ENCODE measurements at regions not wholly inside any gene's neighbourhood (a gene's known extent, or its start where the extent isn't known, plus 50 kb on each side); places are given as distances from the start of the nearest gene placed in this dataset.

GRCh38 chr1:58893257-58893869, 109.5 kb upstream of the JUN start:
- peak; percentile 45 for DNase-seq

GRCh38 chr1:58895082-58895481, 111.2 kb upstream of the JUN start:
- no peak for DNase-seq

GRCh38 chr1:58895559-58896145, 111.8 kb upstream of the JUN start:
- no peak for DNase-seq

- DNase-seq = peak; percentile 72
Measured at GRCh38 chr1:58896246-58897183, 112.7 kb upstream of the JUN start.

- DNase-seq = no peak
Measured at GRCh38 chr1:58898739-58899586, 115.1 kb upstream of the JUN start.

GRCh38 chr1:58899587-58900271, 115.9 kb upstream of the JUN start:
- no peak for DNase-seq

GRCh38 chr1:58900396-58900795, 116.5 kb upstream of the JUN start:
- no peak for DNase-seq

GRCh38 chr1:58901008-58901407, 117.2 kb upstream of the JUN start:
- no peak for DNase-seq

- no peak for DNase-seq
Measured at GRCh38 chr1:58902830-58903513, 119.1 kb upstream of the JUN start.

GRCh38 chr1:58903514-58904298, 119.9 kb upstream of the JUN start:
- DNase-seq = peak; percentile 93

- DNase-seq = no peak
Measured at GRCh38 chr1:58904299-58905125, 120.7 kb upstream of the JUN start.

GRCh38 chr1:58905126-58905490, 121.3 kb upstream of the JUN start:
- DNase-seq = no peak

- no peak for DNase-seq
Measured at GRCh38 chr1:58905628-58906221, 121.9 kb upstream of the JUN start.

- DNase-seq = peak; percentile 29
Measured at GRCh38 chr1:58907398-58907797, 123.6 kb upstream of the JUN start.

- no peak for DNase-seq
Measured at GRCh38 chr1:58908561-58909560, 125.0 kb upstream of the JUN start.

GRCh38 chr1:58909914-58910681, 126.3 kb upstream of the JUN start:
- DNase-seq = no peak

GRCh38 chr1:58911841-58912499, 128.1 kb upstream of the JUN start:
- no peak for DNase-seq

Data from NCI-H510A treated with DMSO at 0.1 percent for 48 hours (cell line).